PC-3 (cell line): ENCODE measurements at regions not wholly inside any gene's neighbourhood (a gene's known extent, or its start where the extent isn't known, plus 50 kb on each side); places are given as distances from the start of the nearest gene placed in this dataset.

Source experiments
- EZH2 ChIP-seq: fragments of 300-600 bp; sonication (generic); IDR thresholded peaks from one replicate; pipeline ENCODE4 v1.6.1; 2017; ENCODE audit warnings: antibody characterized with exemption, mild to moderate bottlenecking, low read length; ENCODE audit not compliant: unreplicated experiment
- TF ChIP-seq, protein P1 (sequence below): fragments of 300-600 bp; sonication (generic); conservative IDR thresholded peaks from 2 replicates; pipeline ENCODE4 v1.5.1; 2017; ENCODE audit warnings: antibody characterized with exemption, low read depth, mild to moderate bottlenecking, low read length

DNA sequence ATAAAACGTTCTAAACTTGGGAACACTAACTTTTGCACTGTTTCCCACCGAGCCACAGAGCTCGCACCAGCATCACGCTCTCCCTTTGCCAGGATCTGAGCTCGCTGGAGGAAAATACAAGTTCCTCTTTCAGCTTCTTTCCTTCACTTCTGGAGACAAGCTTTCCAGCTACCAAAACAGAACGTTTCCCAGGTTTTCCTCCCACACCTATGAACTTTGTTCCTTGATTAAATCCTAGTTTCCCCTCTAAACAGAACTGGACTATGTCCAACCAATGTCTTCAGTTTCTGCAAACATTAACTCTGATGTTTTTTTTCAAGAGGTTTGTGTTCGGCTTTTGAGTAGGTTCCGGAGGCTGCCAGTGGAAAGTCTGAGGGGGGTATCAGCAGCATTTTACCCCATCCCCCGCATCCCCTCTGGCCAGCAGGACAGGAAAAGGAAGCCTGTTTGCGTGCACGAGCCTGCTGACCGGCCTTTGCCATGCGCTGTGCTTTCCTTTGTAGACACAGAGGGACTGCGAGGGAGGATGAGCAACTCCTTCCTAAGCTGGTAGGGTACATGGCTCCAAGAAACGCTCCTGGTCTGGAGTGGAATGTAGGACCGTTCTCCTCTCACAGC is 135.5 kb downstream of the LY86 start:
- TF ChIP-seq, protein P1, sequence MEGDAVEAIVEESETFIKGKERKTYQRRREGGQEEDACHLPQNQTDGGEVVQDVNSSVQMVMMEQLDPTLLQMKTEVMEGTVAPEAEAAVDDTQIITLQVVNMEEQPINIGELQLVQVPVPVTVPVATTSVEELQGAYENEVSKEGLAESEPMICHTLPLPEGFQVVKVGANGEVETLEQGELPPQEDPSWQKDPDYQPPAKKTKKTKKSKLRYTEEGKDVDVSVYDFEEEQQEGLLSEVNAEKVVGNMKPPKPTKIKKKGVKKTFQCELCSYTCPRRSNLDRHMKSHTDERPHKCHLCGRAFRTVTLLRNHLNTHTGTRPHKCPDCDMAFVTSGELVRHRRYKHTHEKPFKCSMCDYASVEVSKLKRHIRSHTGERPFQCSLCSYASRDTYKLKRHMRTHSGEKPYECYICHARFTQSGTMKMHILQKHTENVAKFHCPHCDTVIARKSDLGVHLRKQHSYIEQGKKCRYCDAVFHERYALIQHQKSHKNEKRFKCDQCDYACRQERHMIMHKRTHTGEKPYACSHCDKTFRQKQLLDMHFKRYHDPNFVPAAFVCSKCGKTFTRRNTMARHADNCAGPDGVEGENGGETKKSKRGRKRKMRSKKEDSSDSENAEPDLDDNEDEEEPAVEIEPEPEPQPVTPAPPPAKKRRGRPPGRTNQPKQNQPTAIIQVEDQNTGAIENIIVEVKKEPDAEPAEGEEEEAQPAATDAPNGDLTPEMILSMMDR: no peak
- no peak for TF ChIP-seq EZH2
